GM12878 (cell line): ENCODE measurements at regions not wholly inside any gene's neighbourhood (a gene's known extent, or its start where the extent isn't known, plus 50 kb on each side); places are given as distances from the start of the nearest gene placed in this dataset.
A peak's percentile ranks its signal among the peaks of the same experiment; 100 is the strongest.

Experiments used
- CREB1 ChIP-seq: IDR thresholded peaks from 2 replicates; pipeline ENCODE4 v1.6.1; 2012; ENCODE audit warnings: low read depth, mild to moderate bottlenecking, inconsistent platforms
- DPF2 ChIP-seq: fragments of 450-650 bp; IDR thresholded peaks from 2 replicates; pipeline ENCODE4 v1.6.1; 2017; ENCODE audit warnings: mild to moderate bottlenecking
- ETV6 ChIP-seq, 2 experiments: fragments of 450-650 bp in 1 of 2; IDR thresholded peaks in 1 of 2; conservative IDR thresholded peaks in 1 of 2; 2 replicates each; pipeline ENCODE4 v1.6.1; 2014; ENCODE audit warnings: antibody characterized with exemption in 1 of 2, borderline replicate concordance in 1 of 2, low read depth in 1 of 2, mild to moderate bottlenecking in 1 of 2, moderate library complexity in 1 of 2
- FOXM1 ChIP-seq: IDR thresholded peaks from 2 replicates; pipeline ENCODE4 v1.6.1; 2012; ENCODE audit warnings: low read depth, mild to moderate bottlenecking, inconsistent platforms, low read length, moderate library complexity
- GABPA ChIP-seq: IDR thresholded peaks from 2 replicates; pipeline ENCODE4 v1.6.1; 2014; ENCODE audit warnings: antibody characterized with exemption, low read depth, mild to moderate bottlenecking, inconsistent platforms
- HDAC6 ChIP-seq: fragments of 200-600 bp; sonication (generic); IDR thresholded peaks from one replicate; pipeline ENCODE4 v1.8.0; 2017; ENCODE audit warnings: antibody characterized with exemption; ENCODE audit not compliant: unreplicated experiment
- IKZF1 ChIP-seq: fragments of 450-650 bp; conservative IDR thresholded peaks from 2 replicates; pipeline ENCODE4 v1.6.1; 2017; ENCODE audit warnings: antibody characterized with exemption, mild to moderate bottlenecking
- JUND ChIP-seq: IDR thresholded peaks from 2 replicates; pipeline ENCODE4 v1.6.1; 2012; ENCODE audit warnings: low read depth, mild to moderate bottlenecking, low read length, improper control_type of control experiment, moderate library complexity
- MLLT1 ChIP-seq: fragments of 450-650 bp; IDR thresholded peaks from 2 replicates; pipeline ENCODE4 v1.6.1; 2016; ENCODE audit warnings: mild to moderate bottlenecking
- MYC ChIP-seq: IDR thresholded peaks from 2 replicates; pipeline ENCODE4 v1.6.1; 2011; ENCODE audit warnings: mild to moderate bottlenecking, low read length, moderate library complexity, inconsistent platforms; ENCODE audit not compliant: insufficient read depth, insufficient replicate concordance, insufficient read length, severe bottlenecking
- NBN ChIP-seq: fragments of 450-650 bp; IDR thresholded peaks from 2 replicates; pipeline ENCODE4 v1.6.1; 2016
- NFYA ChIP-seq: IDR thresholded peaks from 2 replicates; pipeline ENCODE4 v1.6.1; 2011; ENCODE audit warnings: low read depth, mild to moderate bottlenecking, low read length, improper control_type of control experiment, borderline replicate concordance
- NFYB ChIP-seq: IDR thresholded peaks from 2 replicates; pipeline ENCODE4 v1.6.1; 2011; ENCODE audit warnings: low read depth, mild to moderate bottlenecking, low read length, improper control_type of control experiment, moderate library complexity; ENCODE audit not compliant: insufficient read depth
- NR2C1 ChIP-seq: fragments of 450-650 bp; IDR thresholded peaks from 2 replicates; pipeline ENCODE4 v1.6.1; 2017; ENCODE audit warnings: antibody characterized with exemption, mild to moderate bottlenecking, moderate library complexity
- PAX8 ChIP-seq: fragments of 450-650 bp; IDR thresholded peaks from 2 replicates; pipeline ENCODE4 v1.6.1; 2017; ENCODE audit warnings: mild to moderate bottlenecking, moderate library complexity
- POLR2AphosphoS2 ChIP-seq: IDR thresholded peaks from 2 replicates; pipeline ENCODE4 v1.6.1; 2011; ENCODE audit warnings: low read depth, mild to moderate bottlenecking, low read length, improper control_type of control experiment, moderate library complexity
- POU2F2 ChIP-seq: IDR thresholded peaks from 3 replicates; pipeline ENCODE4 v1.6.1; 2011; ENCODE audit warnings: low read depth, mild to moderate bottlenecking, low read length, borderline replicate concordance
- RAD21 ChIP-seq: IDR thresholded peaks from 2 replicates; pipeline ENCODE4 v1.6.1; 2011; ENCODE audit warnings: mild to moderate bottlenecking, low read depth, low read length, moderate library complexity; ENCODE audit not compliant: insufficient read depth
- RBBP5 ChIP-seq: fragments of 200-600 bp; sonication (generic); conservative IDR thresholded peaks from 2 replicates; pipeline ENCODE4 v1.6.1; 2016
- RFX5 ChIP-seq: IDR thresholded peaks from 2 replicates; pipeline ENCODE4 v1.6.1; 2011; ENCODE audit warnings: low read depth, low read length, improper control_type of control experiment
- SIN3A ChIP-seq: IDR thresholded peaks from 2 replicates; pipeline ENCODE4 v1.6.1; 2012; ENCODE audit warnings: low read depth, low read length, improper control_type of control experiment
- SPI1 ChIP-seq: IDR thresholded peaks from 2 replicates; pipeline ENCODE4 v1.6.1; 2011; ENCODE audit warnings: low read depth, mild to moderate bottlenecking, low read length, moderate library complexity, borderline replicate concordance; ENCODE audit not compliant: insufficient read depth
- TBL1XR1 ChIP-seq: IDR thresholded peaks from 2 replicates; pipeline ENCODE4 v1.6.1; 2012; ENCODE audit warnings: low read depth, low read length, improper control_type of control experiment
- ZNF24 ChIP-seq: fragments of 450-650 bp; IDR thresholded peaks from 2 replicates; pipeline ENCODE4 v1.6.1; 2017; ENCODE audit warnings: antibody characterized with exemption, mild to moderate bottlenecking
- ZNF274 ChIP-seq: IDR thresholded peaks from one replicate; pipeline ENCODE4 v1.8.0; 2011; ENCODE audit not compliant: insufficient read length, insufficient read depth
- TF ChIP-seq, protein P1 (sequence below): fragments of 150-350 bp; IDR thresholded peaks from 2 replicates; pipeline ENCODE4 v1.6.1; 2016; ENCODE audit warnings: low read depth, low read length
- TF ChIP-seq, protein P2 (sequence below): IDR thresholded peaks from 2 replicates; pipeline ENCODE4 v1.6.1; 2011; ENCODE audit warnings: borderline replicate concordance, low read depth, mild to moderate bottlenecking, moderate library complexity, low read length; ENCODE audit not compliant: insufficient read depth, poor library complexity, severe bottlenecking

DNA sequence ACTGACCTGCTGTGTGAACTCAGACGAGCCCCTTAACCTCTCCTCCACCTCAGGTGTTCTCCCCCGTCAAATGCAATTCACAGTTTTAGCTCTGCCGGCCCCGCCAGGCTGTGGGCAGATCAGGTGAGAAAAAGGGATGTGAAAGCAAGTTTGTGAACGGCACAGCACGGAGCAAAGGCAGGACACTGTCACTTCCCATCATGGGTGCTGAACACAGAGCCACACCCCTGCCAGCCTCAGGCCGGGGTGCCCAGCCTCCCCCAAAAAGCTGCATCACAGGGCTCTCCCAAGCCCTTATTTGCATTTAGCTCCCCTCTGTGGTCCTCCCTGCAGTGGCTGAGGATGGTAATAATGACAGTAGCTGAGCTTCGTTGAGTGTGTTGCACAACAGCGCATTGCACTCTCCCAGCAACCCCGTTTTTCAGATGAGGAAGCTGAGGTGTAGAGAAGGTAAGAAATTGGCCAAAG, 88.8 kb upstream of the TNRC6C start (continued):
- TF ChIP-seq SPI1 (peak; percentile 99), RFX5 (no peak), ZNF24 (no peak), JUND (no peak), FOXM1 (0 out of 2 replicates have a peak, but pooled peaks have one; percentile 46), MLLT1 (peak; percentile 69), RAD21 (no peak), NFYA (no peak), ETV6 (conservative IDR thresholded peaks at IDR 0.05 in 1 of 2, IDR thresholded peaks at IDR 0.05 in 1 of 2; ENCODE audit: borderline replicate concordance in 1 of 2, low read depth in 1 of 2) (no peak), NFYB (0 out of 2 replicates have a peak, but pooled peaks have one; percentile 25), POLR2AphosphoS2 (no peak), SIN3A (peak; percentile 49; the same call in 1 of the 2 replicates), GABPA (no peak), HDAC6 (no peak), ZNF274 (no peak), NR2C1 (peak; percentile 14; the same call in 1 of the 2 replicates), CREB1 (0 out of 2 replicates have a peak, but pooled peaks have one; percentile 8), TBL1XR1 (peak; percentile 85), NBN (peak; percentile 88), PAX8 (no peak), DPF2 (peak; percentile 94), POU2F2 (peak; percentile 64; the same call in 1 of the 3 replicates), MYC (no peak), IKZF1 (peak; percentile 92), RBBP5 (no peak)
- TF ChIP-seq, protein P1, sequence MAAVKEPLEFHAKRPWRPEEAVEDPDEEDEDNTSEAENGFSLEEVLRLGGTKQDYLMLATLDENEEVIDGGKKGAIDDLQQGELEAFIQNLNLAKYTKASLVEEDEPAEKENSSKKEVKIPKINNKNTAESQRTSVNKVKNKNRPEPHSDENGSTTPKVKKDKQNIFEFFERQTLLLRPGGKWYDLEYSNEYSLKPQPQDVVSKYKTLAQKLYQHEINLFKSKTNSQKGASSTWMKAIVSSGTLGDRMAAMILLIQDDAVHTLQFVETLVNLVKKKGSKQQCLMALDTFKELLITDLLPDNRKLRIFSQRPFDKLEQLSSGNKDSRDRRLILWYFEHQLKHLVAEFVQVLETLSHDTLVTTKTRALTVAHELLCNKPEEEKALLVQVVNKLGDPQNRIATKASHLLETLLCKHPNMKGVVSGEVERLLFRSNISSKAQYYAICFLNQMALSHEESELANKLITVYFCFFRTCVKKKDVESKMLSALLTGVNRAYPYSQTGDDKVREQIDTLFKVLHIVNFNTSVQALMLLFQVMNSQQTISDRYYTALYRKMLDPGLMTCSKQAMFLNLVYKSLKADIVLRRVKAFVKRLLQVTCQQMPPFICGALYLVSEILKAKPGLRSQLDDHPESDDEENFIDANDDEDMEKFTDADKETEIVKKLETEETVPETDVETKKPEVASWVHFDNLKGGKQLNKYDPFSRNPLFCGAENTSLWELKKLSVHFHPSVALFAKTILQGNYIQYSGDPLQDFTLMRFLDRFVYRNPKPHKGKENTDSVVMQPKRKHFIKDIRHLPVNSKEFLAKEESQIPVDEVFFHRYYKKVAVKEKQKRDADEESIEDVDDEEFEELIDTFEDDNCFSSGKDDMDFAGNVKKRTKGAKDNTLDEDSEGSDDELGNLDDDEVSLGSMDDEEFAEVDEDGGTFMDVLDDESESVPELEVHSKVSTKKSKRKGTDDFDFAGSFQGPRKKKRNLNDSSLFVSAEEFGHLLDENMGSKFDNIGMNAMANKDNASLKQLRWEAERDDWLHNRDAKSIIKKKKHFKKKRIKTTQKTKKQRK = no peak
- TF ChIP-seq, protein P2, sequence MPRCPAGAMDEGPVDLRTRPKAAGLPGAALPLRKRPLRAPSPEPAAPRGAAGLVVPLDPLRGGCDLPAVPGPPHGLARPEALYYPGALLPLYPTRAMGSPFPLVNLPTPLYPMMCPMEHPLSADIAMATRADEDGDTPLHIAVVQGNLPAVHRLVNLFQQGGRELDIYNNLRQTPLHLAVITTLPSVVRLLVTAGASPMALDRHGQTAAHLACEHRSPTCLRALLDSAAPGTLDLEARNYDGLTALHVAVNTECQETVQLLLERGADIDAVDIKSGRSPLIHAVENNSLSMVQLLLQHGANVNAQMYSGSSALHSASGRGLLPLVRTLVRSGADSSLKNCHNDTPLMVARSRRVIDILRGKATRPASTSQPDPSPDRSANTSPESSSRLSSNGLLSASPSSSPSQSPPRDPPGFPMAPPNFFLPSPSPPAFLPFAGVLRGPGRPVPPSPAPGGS = peak; percentile 36
